ENCODE measurements at regions not wholly inside any gene's neighbourhood (a gene's known extent, or its start where the extent isn't known, plus 50 kb on each side); places are given as distances from the start of the nearest gene placed in this dataset.

DNA sequence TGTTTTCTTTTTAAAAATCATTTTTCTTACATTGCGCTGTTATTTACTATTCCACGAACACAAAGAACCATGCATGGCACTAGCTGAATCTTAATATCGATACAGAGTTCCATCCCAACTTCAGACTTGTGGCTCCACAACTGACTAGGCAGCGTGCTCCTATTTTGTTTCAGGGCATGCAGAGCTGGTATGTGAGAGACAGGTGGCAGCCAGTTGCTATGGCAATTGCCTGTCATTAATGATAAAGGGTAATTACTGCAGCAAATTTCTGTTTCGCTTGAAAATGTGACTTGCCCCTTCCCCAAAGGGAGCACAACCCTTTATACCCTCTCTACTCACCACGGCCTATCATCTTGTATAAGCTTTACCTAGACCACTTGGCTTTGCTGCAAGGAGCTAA lies 113.1 kb upstream of the G2E3 start:
- TF ChIP-seq, protein P1, sequence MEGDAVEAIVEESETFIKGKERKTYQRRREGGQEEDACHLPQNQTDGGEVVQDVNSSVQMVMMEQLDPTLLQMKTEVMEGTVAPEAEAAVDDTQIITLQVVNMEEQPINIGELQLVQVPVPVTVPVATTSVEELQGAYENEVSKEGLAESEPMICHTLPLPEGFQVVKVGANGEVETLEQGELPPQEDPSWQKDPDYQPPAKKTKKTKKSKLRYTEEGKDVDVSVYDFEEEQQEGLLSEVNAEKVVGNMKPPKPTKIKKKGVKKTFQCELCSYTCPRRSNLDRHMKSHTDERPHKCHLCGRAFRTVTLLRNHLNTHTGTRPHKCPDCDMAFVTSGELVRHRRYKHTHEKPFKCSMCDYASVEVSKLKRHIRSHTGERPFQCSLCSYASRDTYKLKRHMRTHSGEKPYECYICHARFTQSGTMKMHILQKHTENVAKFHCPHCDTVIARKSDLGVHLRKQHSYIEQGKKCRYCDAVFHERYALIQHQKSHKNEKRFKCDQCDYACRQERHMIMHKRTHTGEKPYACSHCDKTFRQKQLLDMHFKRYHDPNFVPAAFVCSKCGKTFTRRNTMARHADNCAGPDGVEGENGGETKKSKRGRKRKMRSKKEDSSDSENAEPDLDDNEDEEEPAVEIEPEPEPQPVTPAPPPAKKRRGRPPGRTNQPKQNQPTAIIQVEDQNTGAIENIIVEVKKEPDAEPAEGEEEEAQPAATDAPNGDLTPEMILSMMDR (IDR thresholded peaks at IDR 0.05): no peak
- no peak for TF ChIP-seq POLR2A (IDR thresholded peaks at IDR 0.05)
